ENCODE measurements at regions not wholly inside any gene's neighbourhood (a gene's known extent, or its start where the extent isn't known, plus 50 kb on each side); places are given as distances from the start of the nearest gene placed in this dataset.

DNA sequence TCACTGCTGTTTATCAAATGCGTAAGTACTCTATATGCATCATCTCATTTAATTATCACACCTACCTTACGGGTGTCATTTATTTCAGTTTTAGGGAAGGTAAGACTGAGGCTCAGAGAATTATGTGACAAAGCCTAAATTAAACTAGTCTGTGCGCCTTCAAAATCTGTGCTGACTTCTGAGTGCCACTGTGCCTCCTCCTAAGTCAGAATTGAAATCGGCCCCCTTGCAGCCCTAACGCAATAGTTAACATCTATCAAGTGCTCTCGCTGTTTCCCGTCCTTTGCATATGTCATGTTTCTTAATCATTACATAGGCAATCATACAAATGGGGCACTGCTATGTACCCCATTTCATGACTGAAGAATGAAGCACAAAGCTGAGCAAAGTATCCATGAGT is 79.0 kb upstream of the PDE10A start:
- H3K9me2 ChIP-seq (replicated peaks; ENCODE audit: insufficient read depth, low read length) = no peaks in the 10 kb centered on the region
- H3K27ac ChIP-seq (ENCODE audit: low read depth, low read length) = no peak overlapping the region
- no peak overlapping the region for H3K9ac ChIP-seq (ENCODE audit: low read length)
- H2AFZ ChIP-seq (ENCODE audit: low read depth, low read length, severe bottlenecking) = no peak overlapping the region
- H3F3A ChIP-seq (ENCODE audit: insufficient read depth) = no peaks in the 10 kb centered on the region
- no peak overlapping the region for H3K4me2 ChIP-seq (ENCODE audit: low read depth, low read length, poor library complexity, severe bottlenecking)
- no peaks in the 10 kb centered on the region for H3K27me3 ChIP-seq (ENCODE audit: low read length)
- H3K4me3 ChIP-seq (ENCODE audit: insufficient read depth, low read length, poor library complexity, severe bottlenecking) = no peak overlapping the region
- H3K79me2 ChIP-seq (ENCODE audit: insufficient read depth, low read length) = no peaks in the 10 kb centered on the region
- H4K20me1 ChIP-seq (ENCODE audit: low read depth, low read length) = no peaks in the 10 kb centered on the region
- TF ChIP-seq EZH2phosphoT487 (conservative IDR thresholded peaks at IDR 0.05; ENCODE audit: low read length) = no peak
- TF ChIP-seq, protein P1, sequence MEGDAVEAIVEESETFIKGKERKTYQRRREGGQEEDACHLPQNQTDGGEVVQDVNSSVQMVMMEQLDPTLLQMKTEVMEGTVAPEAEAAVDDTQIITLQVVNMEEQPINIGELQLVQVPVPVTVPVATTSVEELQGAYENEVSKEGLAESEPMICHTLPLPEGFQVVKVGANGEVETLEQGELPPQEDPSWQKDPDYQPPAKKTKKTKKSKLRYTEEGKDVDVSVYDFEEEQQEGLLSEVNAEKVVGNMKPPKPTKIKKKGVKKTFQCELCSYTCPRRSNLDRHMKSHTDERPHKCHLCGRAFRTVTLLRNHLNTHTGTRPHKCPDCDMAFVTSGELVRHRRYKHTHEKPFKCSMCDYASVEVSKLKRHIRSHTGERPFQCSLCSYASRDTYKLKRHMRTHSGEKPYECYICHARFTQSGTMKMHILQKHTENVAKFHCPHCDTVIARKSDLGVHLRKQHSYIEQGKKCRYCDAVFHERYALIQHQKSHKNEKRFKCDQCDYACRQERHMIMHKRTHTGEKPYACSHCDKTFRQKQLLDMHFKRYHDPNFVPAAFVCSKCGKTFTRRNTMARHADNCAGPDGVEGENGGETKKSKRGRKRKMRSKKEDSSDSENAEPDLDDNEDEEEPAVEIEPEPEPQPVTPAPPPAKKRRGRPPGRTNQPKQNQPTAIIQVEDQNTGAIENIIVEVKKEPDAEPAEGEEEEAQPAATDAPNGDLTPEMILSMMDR (IDR thresholded peaks at IDR 0.05; ENCODE audit: insufficient read depth, low read length, poor library complexity, severe bottlenecking) = no peak
- no peaks in the 10 kb centered on the region; the same call in 1 of the 2 replicates for H3K9me3 ChIP-seq (ENCODE audit: insufficient read depth, low read length)
- H3K36me3 ChIP-seq (ENCODE audit: low read length) = no peaks in the 10 kb centered on the region

DNA sequence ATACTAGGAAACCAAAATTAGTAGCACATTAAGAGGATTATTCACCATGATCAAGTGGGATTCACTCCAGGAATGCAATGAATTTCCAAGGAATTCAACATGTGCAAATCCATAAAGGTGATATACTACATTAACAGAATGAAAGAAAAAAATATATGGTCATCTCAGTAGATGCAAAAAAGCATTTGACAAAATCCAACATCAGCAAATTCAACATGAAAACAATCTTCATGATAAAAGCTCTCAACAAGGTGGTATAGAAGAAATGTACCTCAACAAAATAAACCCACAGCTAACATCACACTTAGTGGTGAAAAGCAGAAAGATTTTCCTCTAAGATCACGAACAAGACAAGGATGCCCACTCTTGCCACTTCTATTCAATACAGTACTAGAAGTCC is 74.4 kb upstream of the PDE10A start:
- Histone ChIP-seq H3K36me3 (ENCODE audit: low read length) (no peaks in the 10 kb centered on the region), H3K27me3 (ENCODE audit: low read length) (no peaks in the 10 kb centered on the region), H3K9me3 (ENCODE audit: insufficient read depth, low read length) (no peaks in the 10 kb centered on the region; the same call in 1 of the 2 replicates), H3K4me3 (ENCODE audit: insufficient read depth, low read length, poor library complexity, severe bottlenecking) (no peak overlapping the region), H4K20me1 (ENCODE audit: low read depth, low read length) (no peaks in the 10 kb centered on the region), H3F3A (ENCODE audit: insufficient read depth) (no peaks in the 10 kb centered on the region), H3K9me2 (replicated peaks; ENCODE audit: insufficient read depth, low read length) (no peaks in the 10 kb centered on the region), H3K4me2 (ENCODE audit: low read depth, low read length, poor library complexity, severe bottlenecking) (no peak overlapping the region), H3K9ac (ENCODE audit: low read length) (no peak overlapping the region), H3K27ac (ENCODE audit: low read depth, low read length) (no peak overlapping the region), H2AFZ (ENCODE audit: low read depth, low read length, severe bottlenecking) (no peak overlapping the region), H3K79me2 (ENCODE audit: insufficient read depth, low read length) (no peaks in the 10 kb centered on the region)
- TF ChIP-seq, protein P1 (IDR thresholded peaks at IDR 0.05; ENCODE audit: insufficient read depth, low read length, poor library complexity, severe bottlenecking) = no peak
- no peak for TF ChIP-seq EZH2phosphoT487 (conservative IDR thresholded peaks at IDR 0.05; ENCODE audit: low read length)

DNA sequence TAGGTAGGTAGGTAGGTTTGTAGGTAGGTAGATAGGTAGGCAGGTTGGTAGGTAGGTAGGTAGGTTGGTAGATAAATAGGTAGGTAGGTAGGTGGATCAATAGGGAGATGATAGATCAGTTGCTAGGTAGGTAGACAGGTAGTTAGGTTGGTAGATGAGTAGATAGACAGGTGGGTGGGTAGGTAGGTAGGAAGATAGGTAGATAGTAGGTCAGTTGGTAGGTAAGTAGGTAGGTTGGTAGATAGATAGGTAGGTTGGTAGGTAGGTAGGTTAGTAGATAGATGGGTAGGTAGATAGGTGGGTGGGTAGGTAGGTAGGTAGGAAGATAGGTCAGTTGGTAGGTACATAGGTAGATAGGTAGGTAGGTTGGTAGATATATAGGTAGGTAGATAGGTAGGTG is 72.0 kb upstream of the PDE10A start:
- H3K4me3 ChIP-seq (ENCODE audit: insufficient read depth, low read length, poor library complexity, severe bottlenecking) = no peak overlapping the region
- no peak for TF ChIP-seq EZH2phosphoT487 (conservative IDR thresholded peaks at IDR 0.05; ENCODE audit: low read length)
- TF ChIP-seq, protein P1 (IDR thresholded peaks at IDR 0.05; ENCODE audit: insufficient read depth, low read length, poor library complexity, severe bottlenecking) = no peak

DNA sequence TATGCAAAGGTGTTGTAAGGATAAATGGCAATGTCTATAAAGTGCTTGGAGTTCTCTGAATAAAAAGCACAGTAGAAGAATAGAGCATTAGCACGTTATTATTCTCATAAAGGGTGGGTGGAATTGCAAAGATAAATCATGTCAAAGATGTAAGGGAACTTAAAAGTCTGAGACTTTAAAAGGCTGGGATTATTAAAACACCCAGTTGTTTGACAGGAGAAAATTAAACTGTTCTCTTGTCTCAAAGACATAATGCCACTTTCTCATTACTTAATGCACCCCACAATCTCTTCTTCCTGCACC is 70.4 kb upstream of the PDE10A start:
- Histone ChIP-seq H2AFZ (ENCODE audit: low read depth, low read length, severe bottlenecking) (no peak overlapping the region), H3K9ac (ENCODE audit: low read length) (no peak overlapping the region), H3K9me2 (replicated peaks; ENCODE audit: insufficient read depth, low read length) (no peaks in the 10 kb centered on the region), H3K27ac (ENCODE audit: low read depth, low read length) (no peak overlapping the region), H3K36me3 (ENCODE audit: low read length) (no peaks in the 10 kb centered on the region), H3K4me3 (ENCODE audit: insufficient read depth, low read length, poor library complexity, severe bottlenecking) (no peak overlapping the region), H3K79me2 (ENCODE audit: insufficient read depth, low read length) (no peaks in the 10 kb centered on the region), H3K27me3 (ENCODE audit: low read length) (no peaks in the 10 kb centered on the region), H3K9me3 (ENCODE audit: insufficient read depth, low read length) (no peaks in the 10 kb centered on the region; the same call in 1 of the 2 replicates), H3K4me2 (ENCODE audit: low read depth, low read length, poor library complexity, severe bottlenecking) (no peak overlapping the region), H3F3A (ENCODE audit: insufficient read depth) (no peaks in the 10 kb centered on the region), H4K20me1 (ENCODE audit: low read depth, low read length) (no peaks in the 10 kb centered on the region)
- no peak for TF ChIP-seq EZH2phosphoT487 (conservative IDR thresholded peaks at IDR 0.05; ENCODE audit: low read length)
- TF ChIP-seq, protein P1 (IDR thresholded peaks at IDR 0.05; ENCODE audit: insufficient read depth, low read length, poor library complexity, severe bottlenecking) = no peak

More for the DNA sequence above, 72.0 kb upstream of the PDE10A start:
- Histone ChIP-seq H2AFZ (ENCODE audit: low read depth, low read length, severe bottlenecking) (no peak overlapping the region), H3K4me2 (ENCODE audit: low read depth, low read length, poor library complexity, severe bottlenecking) (no peak overlapping the region), H3K36me3 (ENCODE audit: low read length) (no peaks in the 10 kb centered on the region), H3K27ac (ENCODE audit: low read depth, low read length) (no peak overlapping the region), H3K79me2 (ENCODE audit: insufficient read depth, low read length) (no peaks in the 10 kb centered on the region), H3F3A (ENCODE audit: insufficient read depth) (no peaks in the 10 kb centered on the region), H3K9me3 (ENCODE audit: insufficient read depth, low read length) (no peaks in the 10 kb centered on the region; the same call in 1 of the 2 replicates), H4K20me1 (ENCODE audit: low read depth, low read length) (no peaks in the 10 kb centered on the region), H3K9ac (ENCODE audit: low read length) (no peak overlapping the region), H3K9me2 (replicated peaks; ENCODE audit: insufficient read depth, low read length) (no peaks in the 10 kb centered on the region), H3K27me3 (ENCODE audit: low read length) (no peaks in the 10 kb centered on the region)

All from SU-DHL-6 (cell line).